Erythroblast (primary cell): ENCODE measurements at regions not wholly inside any gene's neighbourhood (a gene's known extent, or its start where the extent isn't known, plus 50 kb on each side); places are given as distances from the start of the nearest gene placed in this dataset.

Source experiments
- DNase-seq, 2 experiments: peaks; one replicate each; lab custom pipeline; 2025; lab: John Stamatoyannopoulos, UW
- GATA1 ChIP-seq: IDR thresholded peaks from 2 replicates; pipeline ENCODE4 v1.6.1; 2011; ENCODE audit warnings: low read depth, mild to moderate bottlenecking, control low read depth, low read length, moderate library complexity
- POLR2A ChIP-seq: IDR thresholded peaks from 2 replicates; pipeline ENCODE4 v1.6.1; 2011; ENCODE audit warnings: mild to moderate bottlenecking, low read length

DNA sequence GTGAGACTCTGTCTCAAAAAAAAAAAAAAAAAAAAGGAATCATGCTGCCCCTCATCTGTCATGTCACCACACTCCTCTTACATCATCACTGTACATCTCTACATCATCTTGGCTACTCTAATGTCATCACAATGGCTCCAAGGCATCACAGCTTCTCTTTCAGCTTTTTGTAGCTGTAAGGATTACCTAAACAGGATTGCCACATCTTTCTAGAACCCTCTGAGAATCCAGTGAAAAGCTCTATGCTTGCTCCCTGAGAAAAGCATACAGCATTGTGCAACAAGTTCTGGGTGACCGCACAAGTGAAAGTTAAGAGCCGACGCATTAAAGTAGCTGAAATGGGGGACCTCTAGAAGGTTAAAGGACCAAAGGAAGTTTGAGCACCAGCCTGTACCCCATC lies 272.5 kb downstream of the C12orf50 start:
- TF ChIP-seq GATA1 (no peak), POLR2A (no peak)
- DNase-seq = no peak

DNA sequence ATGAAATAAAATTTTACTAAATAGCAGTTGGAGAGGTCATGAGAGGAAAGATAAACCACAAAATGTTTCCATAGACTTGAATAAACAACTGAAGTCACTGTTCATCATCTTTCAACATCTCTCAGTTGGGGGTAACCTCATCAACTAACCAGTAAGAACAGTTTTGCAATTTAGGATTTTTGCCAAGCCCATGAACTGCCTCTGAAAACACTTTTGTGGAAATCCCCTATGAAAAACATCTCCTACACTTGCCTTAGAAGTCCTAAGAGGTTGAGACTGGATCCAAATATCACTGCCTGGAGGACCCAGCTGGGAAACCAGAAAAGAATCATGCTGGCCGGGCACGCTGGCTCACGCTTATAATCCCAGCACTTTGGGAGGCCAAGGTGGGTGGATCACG lies 273.1 kb downstream of the C12orf50 start:
- DNase-seq = no peak
- no peak for TF ChIP-seq GATA1
- no peak for TF ChIP-seq POLR2A

DNA sequence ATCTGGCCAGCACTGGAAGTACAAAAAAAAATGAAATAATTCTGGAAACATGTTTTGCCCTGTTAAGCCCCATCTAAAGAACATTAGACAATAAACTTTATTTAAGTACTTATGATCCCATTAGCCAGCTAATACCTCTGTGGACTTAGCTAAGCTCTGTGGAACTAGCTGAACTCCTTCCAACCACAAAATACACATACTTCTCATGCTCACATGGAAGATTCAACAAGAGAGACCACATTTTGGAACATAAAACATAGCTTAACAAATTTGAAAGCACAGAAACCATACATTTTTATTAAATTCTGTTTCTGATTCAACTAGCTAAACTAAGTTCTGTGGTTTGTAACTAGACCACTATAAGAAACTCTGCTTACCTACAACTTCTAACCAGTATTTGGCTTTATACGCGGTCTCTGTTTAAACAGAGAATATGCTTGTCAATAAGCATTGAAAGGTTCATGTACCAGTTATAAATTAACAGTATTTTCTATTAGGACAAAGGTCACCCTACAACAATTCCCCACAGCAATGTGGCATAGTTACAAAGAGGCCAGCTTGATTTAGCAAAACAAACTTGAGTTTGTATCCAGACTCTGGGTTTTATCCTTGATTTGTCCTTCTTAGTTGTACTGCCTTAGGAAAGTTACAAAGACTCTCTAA lies 300.1 kb downstream of the C12orf50 start:
- DNase-seq = no peak
- TF ChIP-seq GATA1 (no peak), POLR2A (no peak)

DNA sequence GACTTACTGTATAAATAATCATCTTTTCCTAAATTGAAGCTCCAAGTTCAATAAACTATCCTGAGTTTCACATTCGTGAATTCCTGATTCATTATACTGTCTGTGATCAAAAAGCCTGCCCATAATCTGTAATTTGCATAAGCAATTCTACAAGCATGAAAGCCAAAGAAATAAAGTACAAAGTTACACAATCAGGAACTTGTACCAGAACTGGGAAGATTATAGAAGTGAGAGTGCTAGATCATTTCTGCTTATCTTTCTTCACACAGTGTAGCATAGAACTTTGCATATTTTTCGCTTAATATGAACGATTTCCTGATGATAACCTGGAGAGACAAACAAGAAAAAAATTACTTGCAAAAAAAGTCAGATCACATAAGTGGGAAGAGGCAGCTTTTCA lies 308.2 kb downstream of the C12orf50 start:
- TF ChIP-seq GATA1 (no peak), POLR2A (no peak)
- no peak for DNase-seq

DNA sequence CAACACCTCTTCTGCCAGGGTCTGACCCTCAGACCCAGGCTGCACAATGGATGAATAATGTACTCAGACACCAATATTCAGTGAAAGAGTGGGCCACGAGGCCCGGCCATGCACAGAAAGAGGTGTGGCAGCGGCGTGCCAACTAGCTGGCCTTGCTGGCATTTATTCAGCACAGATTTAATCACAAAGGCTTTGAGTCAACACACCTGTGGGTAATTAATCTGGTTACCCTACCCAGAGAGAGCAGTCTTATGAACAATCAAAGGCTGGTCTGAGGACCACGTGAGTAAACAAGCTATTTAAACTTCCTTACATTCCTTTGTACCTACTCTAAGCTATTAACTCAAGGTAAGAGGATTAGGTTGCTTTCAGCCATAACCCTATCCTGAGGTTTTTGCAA lies 324.8 kb downstream of the C12orf50 start:
- no peak for DNase-seq
- TF ChIP-seq POLR2A (no peak), GATA1 (no peak)

DNA sequence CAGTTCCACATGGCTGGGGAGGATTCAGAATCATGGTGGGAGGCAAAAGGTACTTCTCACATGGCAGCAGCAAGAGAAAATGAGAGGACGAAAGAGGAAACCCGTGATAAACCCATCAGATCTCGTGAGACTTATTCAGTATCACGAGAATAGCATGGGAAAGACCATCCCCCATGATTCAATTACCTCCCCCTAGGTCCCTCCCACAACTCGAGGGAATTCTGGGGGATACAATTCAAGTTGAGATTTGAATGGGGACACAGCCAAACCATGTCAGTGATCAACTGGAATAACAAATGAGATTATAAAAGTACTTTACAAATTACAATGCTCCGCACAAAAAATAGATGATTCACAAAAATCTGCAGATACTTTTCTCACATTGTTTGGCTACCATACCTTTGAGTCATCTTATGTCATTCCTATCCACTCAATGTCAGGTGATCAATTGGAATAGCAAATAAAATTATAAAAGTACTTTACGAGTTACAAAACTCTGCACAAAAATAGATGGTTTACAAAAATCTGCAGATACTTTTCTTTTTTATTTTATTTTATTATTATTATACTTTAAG lies 338.9 kb downstream of the C12orf50 start:
- TF ChIP-seq POLR2A (no peak), GATA1 (no peak)
- no peak for DNase-seq

DNA sequence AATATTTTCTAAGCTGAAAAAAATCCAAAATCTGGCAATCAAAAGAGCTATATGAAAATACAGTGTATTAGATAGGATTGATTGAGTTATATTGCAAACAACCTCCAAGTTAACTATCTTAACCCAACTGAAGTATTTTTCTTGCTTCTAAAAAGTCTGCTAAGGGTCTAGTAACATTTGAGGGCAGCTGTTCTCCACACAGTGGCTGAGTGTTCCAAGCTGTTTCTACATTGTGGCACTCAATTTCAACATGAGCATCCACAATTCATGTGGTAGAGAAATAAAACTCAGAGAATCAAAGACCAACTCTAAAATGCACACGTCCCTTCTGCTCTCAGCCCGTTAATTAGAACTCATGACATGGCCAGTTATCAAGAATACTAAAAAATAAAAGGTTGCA lies 340.0 kb downstream of the C12orf50 start:
- DNase-seq = no peak
- TF ChIP-seq GATA1 (no peak), POLR2A (no peak)

DNA sequence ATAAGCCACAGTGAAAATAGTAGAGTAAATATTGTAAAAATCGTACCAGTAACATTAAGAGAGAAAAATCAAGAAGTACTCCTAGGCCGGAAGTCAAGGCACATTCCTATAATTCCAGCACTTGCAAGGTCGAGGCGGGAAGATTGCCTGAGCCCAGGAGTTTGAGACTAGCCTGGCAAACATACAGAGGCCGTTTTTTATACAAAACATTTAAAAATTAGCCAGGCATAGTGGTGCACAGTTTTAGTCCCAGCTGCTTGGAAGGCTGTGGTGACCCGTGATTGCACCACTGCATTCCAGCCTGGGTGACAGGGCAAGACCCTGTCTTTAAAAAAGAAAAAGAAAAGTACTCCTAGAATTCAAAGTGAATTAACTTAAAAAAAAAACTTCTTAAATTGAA lies 341.8 kb downstream of the C12orf50 start:
- TF ChIP-seq GATA1 (no peak), POLR2A (no peak)
- DNase-seq = no peak

DNA sequence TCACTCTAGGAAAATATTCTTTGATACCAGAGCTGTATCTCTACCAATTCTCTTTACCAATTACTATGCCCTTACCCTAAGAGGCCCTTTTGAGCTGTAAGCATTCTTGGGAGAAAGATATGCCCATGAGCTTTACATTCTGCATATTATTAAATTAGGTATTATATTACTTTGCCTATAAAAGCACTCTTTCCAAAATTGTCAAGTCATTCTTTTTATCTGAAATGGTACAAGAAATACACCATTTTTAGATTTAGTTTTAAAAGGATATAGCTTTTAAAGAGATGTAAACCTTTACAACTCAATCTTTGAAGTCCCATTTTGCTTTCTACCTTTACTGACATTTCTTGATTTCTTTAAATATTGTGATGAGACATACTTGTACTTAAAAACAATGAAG lies 343.5 kb downstream of the C12orf50 start:
- DNase-seq = no peak
- TF ChIP-seq POLR2A (no peak), GATA1 (no peak)

DNA sequence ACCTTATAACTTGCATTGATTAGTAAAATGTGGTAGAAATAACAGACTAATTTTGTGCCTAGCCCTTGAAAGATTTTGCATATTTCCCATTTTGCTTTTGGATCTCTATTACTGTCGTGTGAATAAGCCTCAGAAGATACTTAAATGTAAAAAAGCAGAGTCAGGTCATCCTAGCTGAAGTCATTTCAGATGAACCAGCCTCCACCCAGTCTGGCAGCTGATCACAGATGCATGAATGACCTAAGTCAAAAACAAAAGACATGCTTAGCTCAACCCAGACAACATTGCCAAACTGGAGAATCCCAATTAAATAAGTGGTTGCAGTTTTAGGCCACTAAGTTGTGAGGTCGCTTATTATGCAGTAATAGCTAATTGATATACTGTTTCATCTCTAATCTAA lies 349.9 kb downstream of the C12orf50 start:
- TF ChIP-seq POLR2A = no peak
- no peak for TF ChIP-seq GATA1

DNA sequence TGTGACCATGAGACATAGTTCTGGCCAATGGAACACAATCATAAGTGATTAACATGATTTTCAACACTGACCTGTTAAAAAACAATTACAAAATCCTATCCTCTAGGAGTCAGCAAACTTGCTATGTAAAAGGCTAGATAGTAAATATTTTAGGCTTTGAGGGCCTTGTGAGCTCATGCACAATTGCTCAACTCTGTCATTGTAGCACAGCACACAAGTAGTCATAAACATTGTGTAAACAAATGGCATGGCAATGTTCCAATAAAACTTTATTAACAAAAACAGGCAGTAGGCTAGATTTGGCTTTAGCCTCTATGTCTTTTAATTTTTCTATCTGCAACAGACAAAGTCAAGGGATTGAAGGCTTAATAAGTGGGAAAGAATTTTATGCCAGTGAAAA lies 350.7 kb downstream of the C12orf50 start:
- DNase-seq = no peak
- TF ChIP-seq POLR2A (no peak), GATA1 (no peak)

More for the DNA sequence above, 349.9 kb downstream of the C12orf50 start:
- DNase-seq = no peak

DNA sequence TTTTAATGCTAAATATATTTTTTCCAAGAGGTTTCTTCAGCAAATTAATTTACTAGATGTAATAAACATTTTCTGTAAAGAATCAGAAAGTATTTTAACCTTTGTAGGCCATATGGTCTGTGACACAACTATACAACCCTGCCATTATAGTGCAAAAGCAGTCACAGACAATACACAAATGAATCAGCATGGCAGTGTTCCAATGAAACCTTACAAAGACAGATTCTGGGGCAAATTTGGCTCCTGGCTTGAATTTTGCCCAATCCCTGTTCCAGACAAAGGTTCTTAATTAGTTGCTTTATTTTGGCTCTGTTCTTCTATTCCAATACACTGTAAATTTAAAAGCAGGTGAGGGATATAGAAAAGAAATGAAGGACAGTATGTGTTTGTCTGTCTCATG lies 352.5 kb downstream of the C12orf50 start:
- TF ChIP-seq POLR2A (no peak), GATA1 (no peak)
- DNase-seq = no peak

DNA sequence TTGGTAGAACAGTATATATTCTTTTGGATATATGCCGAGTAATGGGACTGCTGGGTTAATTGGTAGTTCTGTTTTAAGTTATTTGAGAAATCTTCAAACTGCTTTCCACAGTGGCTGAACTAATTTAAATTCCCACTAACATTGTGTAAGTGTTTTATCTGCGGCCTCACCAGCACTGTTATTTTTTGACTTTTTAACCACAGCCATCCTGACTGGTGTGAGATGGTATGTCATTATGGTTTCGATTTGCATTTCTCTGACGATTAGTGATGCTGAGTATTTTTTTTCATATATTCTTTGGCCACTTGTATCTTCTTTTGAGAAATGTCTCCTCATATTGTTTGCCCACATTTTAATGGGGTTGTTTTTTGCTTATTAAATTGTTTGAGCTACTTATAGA lies 357.4 kb downstream of the C12orf50 start:
- TF ChIP-seq GATA1 (no peak), POLR2A (no peak)
- no peak for DNase-seq

DNA sequence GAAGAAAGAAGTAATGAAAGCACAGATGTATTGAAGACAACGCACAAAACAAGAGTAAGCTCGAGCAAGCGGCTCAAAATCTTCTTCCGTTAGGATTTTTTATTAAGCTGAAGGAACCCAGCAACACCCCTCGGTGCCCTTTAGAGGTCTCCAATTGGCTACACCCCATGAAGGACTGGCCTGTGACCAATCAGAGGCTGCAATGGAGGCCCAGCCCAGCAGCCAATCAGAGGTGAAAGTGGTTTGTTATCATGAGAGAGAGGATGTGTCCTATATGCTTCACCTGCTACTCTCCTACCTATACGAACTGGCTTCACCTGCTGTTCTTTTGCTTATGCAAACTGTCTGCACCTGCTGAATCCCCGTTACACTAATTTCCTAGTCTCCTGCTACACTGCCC lies 358.8 kb downstream of the C12orf50 start:
- DNase-seq = no peak
- no peak for TF ChIP-seq GATA1
- no peak for TF ChIP-seq POLR2A

DNA sequence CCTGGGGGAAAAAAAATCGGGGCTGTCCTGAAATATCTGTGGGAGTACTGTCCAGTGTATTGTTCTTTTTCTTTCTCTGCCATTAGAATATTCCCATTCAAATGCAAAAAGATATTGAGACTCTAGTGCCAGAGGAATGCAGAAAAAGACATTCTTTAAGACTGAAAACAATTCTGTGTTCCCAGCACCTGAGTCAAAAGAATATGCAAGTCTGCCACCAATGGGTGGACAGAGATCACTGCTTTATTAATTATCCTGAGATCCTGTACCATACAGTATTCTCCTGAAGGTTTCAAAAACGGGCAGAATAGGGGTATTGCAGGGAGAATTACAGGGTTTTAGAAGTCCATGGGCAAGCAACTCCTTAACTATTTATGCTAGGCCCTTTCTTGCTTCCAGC lies 361.8 kb downstream of the C12orf50 start:
- TF ChIP-seq POLR2A (no peak), GATA1 (no peak)
- no peak for DNase-seq
